ENCODE measurements at regions not wholly inside any gene's neighbourhood (a gene's known extent, or its start where the extent isn't known, plus 50 kb on each side); places are given as distances from the start of the nearest gene placed in this dataset.
"Not testable (repeated sequence)": the region's sequence is repeated elsewhere in the genome, so short reads cannot be mapped to it uniquely, and the experiment has no call there.

- H3K27ac ChIP-seq; H3K36me3 ChIP-seq; H3K27me3 ChIP-seq; H3K4me1 ChIP-seq; DNase-seq (ENCODE audit: low spot score in 2 of 2); H3K9me3 ChIP-seq; H3K4me3 ChIP-seq: not testable (repeated sequence)
Measured at GRCh38 chr1:83244832-83245231, 754.1 kb downstream of the TTLL7 start.

- H3K36me3 ChIP-seq; DNase-seq (ENCODE audit: low spot score in 2 of 2); H3K4me1 ChIP-seq; H3K27ac ChIP-seq; H3K4me3 ChIP-seq; H3K9me3 ChIP-seq; H3K27me3 ChIP-seq: not testable (repeated sequence)
Measured at GRCh38 chr1:83239568-83239967, 759.4 kb downstream of the TTLL7 start.

- not testable (repeated sequence) for H3K27ac ChIP-seq; H3K4me3 ChIP-seq; DNase-seq (ENCODE audit: low spot score in 2 of 2); H3K36me3 ChIP-seq; H3K27me3 ChIP-seq; H3K4me1 ChIP-seq; H3K9me3 ChIP-seq
Measured at GRCh38 chr1:83238654-83239053, 760.3 kb downstream of the TTLL7 start.

- not testable (repeated sequence) for H3K27me3 ChIP-seq
Measured at GRCh38 chr1:83219788-83220187, 779.1 kb downstream of the TTLL7 start.

GRCh38 chr1:83218036-83218716 lies 780.8 kb downstream of the TTLL7 start:
- not testable (repeated sequence) for H3K27me3 ChIP-seq; H3K27ac ChIP-seq; H3K4me3 ChIP-seq; DNase-seq (ENCODE audit: low spot score in 2 of 2); H3K4me1 ChIP-seq; H3K36me3 ChIP-seq; H3K9me3 ChIP-seq
- WGBS, result 78% methylated on average over 5 of the region's 5 CpGs

More at GRCh38 chr1:83219788-83220187, 779.1 kb downstream of the TTLL7 start:
- H3K4me3 ChIP-seq; DNase-seq (ENCODE audit: low spot score in 2 of 2); H3K9me3 ChIP-seq; H3K27ac ChIP-seq; H3K4me1 ChIP-seq; H3K36me3 ChIP-seq: not testable (repeated sequence)

GRCh38 chr1:83214317-83214716 lies 784.6 kb downstream of the TTLL7 start:
- H3K4me1 ChIP-seq; H3K27me3 ChIP-seq; H3K4me3 ChIP-seq; DNase-seq (ENCODE audit: low spot score in 2 of 2); H3K36me3 ChIP-seq; H3K27ac ChIP-seq; H3K9me3 ChIP-seq: not testable (repeated sequence)

- not testable (repeated sequence) for H3K4me1 ChIP-seq; DNase-seq (ENCODE audit: low spot score in 2 of 2); H3K27ac ChIP-seq; H3K27me3 ChIP-seq; H3K36me3 ChIP-seq; H3K4me3 ChIP-seq; H3K9me3 ChIP-seq
- WGBS, result 90% methylated on average over 3 of the region's 3 CpGs
Measured at GRCh38 chr1:83213648-83214047, 785.3 kb downstream of the TTLL7 start.

- not testable (repeated sequence) for H3K4me1 ChIP-seq; DNase-seq (ENCODE audit: low spot score in 2 of 2); H3K9me3 ChIP-seq; H3K4me3 ChIP-seq; H3K27me3 ChIP-seq; H3K36me3 ChIP-seq; H3K27ac ChIP-seq
Measured at GRCh38 chr1:83212033-83212432, 786.9 kb downstream of the TTLL7 start.

GRCh38 chr1:83208540-83208939 lies 790.4 kb downstream of the TTLL7 start:
- H3K27ac ChIP-seq; H3K36me3 ChIP-seq; H3K27me3 ChIP-seq; H3K4me3 ChIP-seq; H3K9me3 ChIP-seq; DNase-seq (ENCODE audit: low spot score in 2 of 2); H3K4me1 ChIP-seq: not testable (repeated sequence)
- WGBS, result 92% methylated on average over 4 of the region's 4 CpGs

- 43% methylated on average over 1 of the region's 1 CpG for WGBS
- not testable (repeated sequence) for H3K36me3 ChIP-seq; DNase-seq (ENCODE audit: low spot score in 2 of 2)
Measured at GRCh38 chr1:83194610-83195009, 804.3 kb downstream of the TTLL7 start.

GRCh38 chr1:83182033-83182728 lies 816.8 kb downstream of the TTLL7 start:
- H3K27me3 ChIP-seq; H3K27ac ChIP-seq; H3K4me1 ChIP-seq; H3K4me3 ChIP-seq; H3K36me3 ChIP-seq; H3K9me3 ChIP-seq; DNase-seq (ENCODE audit: low spot score in 2 of 2): not testable (repeated sequence)
- WGBS, result 87% methylated on average over 25 of the region's 26 CpGs

More at GRCh38 chr1:83194610-83195009, 804.3 kb downstream of the TTLL7 start:
- not testable (repeated sequence) for H3K4me3 ChIP-seq, H3K9me3 ChIP-seq, H3K4me1 ChIP-seq, H3K27ac ChIP-seq, H3K27me3 ChIP-seq

- 25% methylated on average over 2 of the region's 3 CpGs for whole genome bisulfite sequencing
- not testable (repeated sequence) for H3K4me1 ChIP-seq; DNase-seq (ENCODE audit: low spot score in 2 of 2); H3K4me3 ChIP-seq; H3K9me3 ChIP-seq; H3K36me3 ChIP-seq; H3K27ac ChIP-seq; H3K27me3 ChIP-seq
Measured at GRCh38 chr1:83180621-83181020, 818.3 kb downstream of the TTLL7 start.

GRCh38 chr1:83167634-83168033 lies 831.3 kb downstream of the TTLL7 start:
- H3K4me1 ChIP-seq; H3K4me3 ChIP-seq; H3K27ac ChIP-seq; DNase-seq (ENCODE audit: low spot score in 2 of 2); H3K9me3 ChIP-seq; H3K27me3 ChIP-seq; H3K36me3 ChIP-seq: not testable (repeated sequence)
- WGBS, result 86% methylated on average over 6 of the region's 9 CpGs

GRCh38 chr1:83163879-83164475 lies 835.0 kb downstream of the TTLL7 start:
- H3K27me3 ChIP-seq; H3K36me3 ChIP-seq; DNase-seq (ENCODE audit: low spot score in 2 of 2); H3K4me1 ChIP-seq; H3K9me3 ChIP-seq; H3K4me3 ChIP-seq; H3K27ac ChIP-seq: not testable (repeated sequence)
- 76% methylated on average over 3 of the region's 3 CpGs for WGBS

- no CpG with 5 or more reads among the region's 1 CpG for WGBS
- H3K36me3 ChIP-seq; H3K4me3 ChIP-seq; H3K27me3 ChIP-seq; DNase-seq (ENCODE audit: low spot score in 2 of 2); H3K4me1 ChIP-seq; H3K9me3 ChIP-seq; H3K27ac ChIP-seq: not testable (repeated sequence)
Measured at GRCh38 chr1:83158924-83159323, 840.0 kb downstream of the TTLL7 start.

Data from suprapubic skin (tissue), 4 donors.